A673 (cell line): ENCODE measurements at regions not wholly inside any gene's neighbourhood (a gene's known extent, or its start where the extent isn't known, plus 50 kb on each side); places are given as distances from the start of the nearest gene placed in this dataset.

ENCODE experiments used
- CTCF ChIP-seq: fragments of 300-800, 200-600 bp; sonication (generic); conservative IDR thresholded peaks from 2 replicates; pipeline ENCODE4 v1.5.1; 2017; ENCODE audit warnings: low read depth, mild to moderate bottlenecking, antibody characterized with exemption, low read length, moderate library complexity, mixed read lengths
- EZH2 ChIP-seq: fragments of 200-600 bp; sonication (generic); IDR thresholded peaks from 2 replicates; pipeline ENCODE4 v1.6.1; 2017; ENCODE audit warnings: borderline replicate concordance, low read depth, mild to moderate bottlenecking, mixed read lengths, antibody characterized with exemption, low read length; ENCODE audit not compliant: poor library complexity, severe bottlenecking

GRCh38 chr3:106161246-106161645, 292.4 kb upstream of the CBLB start:
- TF ChIP-seq CTCF (no peak), EZH2 (no peak)
